ENCODE measurements at regions not wholly inside any gene's neighbourhood (a gene's known extent, or its start where the extent isn't known, plus 50 kb on each side); places are given as distances from the start of the nearest gene placed in this dataset.

GRCh38 chr5:58357121-58357520 lies 102.8 kb downstream of the PLK2 start:
- TF ChIP-seq CTCF (IDR thresholded peaks at IDR 0.05; ENCODE audit: insufficient read depth, low read length, severe bottlenecking): no peak
- no peaks in the 10 kb centered on the region for H3K27me3 ChIP-seq (ENCODE audit: control insufficient read depth, insufficient read depth, low read length)
- no peaks in the 10 kb centered on the region for H3K36me3 ChIP-seq (ENCODE audit: control insufficient read depth, insufficient read depth, low read length)
- DNase-seq (ENCODE audit: low read depth): no peak
- H3K4me3 ChIP-seq (ENCODE audit: low read depth, low read length): no peak overlapping the region
- FAIRE-seq: no peak

- TF ChIP-seq CTCF (IDR thresholded peaks at IDR 0.05; ENCODE audit: insufficient read depth, low read length, severe bottlenecking): no peak
- no peak for DNase-seq (ENCODE audit: low read depth)
- Histone ChIP-seq H3K36me3 (ENCODE audit: control insufficient read depth, insufficient read depth, low read length) (no peaks in the 10 kb centered on the region), H3K27me3 (ENCODE audit: control insufficient read depth, insufficient read depth, low read length) (no peaks in the 10 kb centered on the region), H3K4me3 (ENCODE audit: low read depth, low read length) (no peak overlapping the region)
- FAIRE-seq: no peak
These were observed 103.2 kb downstream of the PLK2 start for GRCh38 chr5:58356662-58357061.

- H3K36me3 ChIP-seq (ENCODE audit: control insufficient read depth, insufficient read depth, low read length): no peaks in the 10 kb centered on the region
- no peak for FAIRE-seq
- DNase-seq (ENCODE audit: low read depth): no peak
- TF ChIP-seq CTCF (IDR thresholded peaks at IDR 0.05; ENCODE audit: insufficient read depth, low read length, severe bottlenecking): no peak
- no peaks in the 10 kb centered on the region for H3K27me3 ChIP-seq (ENCODE audit: control insufficient read depth, insufficient read depth, low read length)
- no peak overlapping the region for H3K4me3 ChIP-seq (ENCODE audit: low read depth, low read length)
These were observed 105.1 kb downstream of the PLK2 start for GRCh38 chr5:58354827-58355226.

GRCh38 chr5:58353992-58354391 lies 105.9 kb downstream of the PLK2 start:
- Histone ChIP-seq H3K4me3 (ENCODE audit: low read depth, low read length) (no peak overlapping the region), H3K36me3 (ENCODE audit: control insufficient read depth, insufficient read depth, low read length) (no peaks in the 10 kb centered on the region), H3K27me3 (ENCODE audit: control insufficient read depth, insufficient read depth, low read length) (no peaks in the 10 kb centered on the region)
- no peak for DNase-seq (ENCODE audit: low read depth)
- peak; percentile 75 for FAIRE-seq
- TF ChIP-seq CTCF (IDR thresholded peaks at IDR 0.05; ENCODE audit: insufficient read depth, low read length, severe bottlenecking): no peak

- no peaks in the 10 kb centered on the region for H3K27me3 ChIP-seq (ENCODE audit: control insufficient read depth, insufficient read depth, low read length)
These were observed 108.7 kb downstream of the PLK2 start for GRCh38 chr5:58351190-58351589.

More at GRCh38 chr5:58351190-58351589, 108.7 kb downstream of the PLK2 start:
- Histone ChIP-seq H3K36me3 (ENCODE audit: control insufficient read depth, insufficient read depth, low read length) (no peaks in the 10 kb centered on the region), H3K4me3 (ENCODE audit: low read depth, low read length) (no peak overlapping the region)
- DNase-seq (ENCODE audit: low read depth) (no peak), FAIRE-seq (no peak)
- no peak for TF ChIP-seq CTCF (IDR thresholded peaks at IDR 0.05; ENCODE audit: insufficient read depth, low read length, severe bottlenecking)
